ENCODE measurements at regions not wholly inside any gene's neighbourhood (a gene's known extent, or its start where the extent isn't known, plus 50 kb on each side); places are given as distances from the start of the nearest gene placed in this dataset.

GRCh38 chrX:100204534-100204933 is 205.5 kb downstream of the PCDH19 start:
- TF ChIP-seq ZNF33B (CRISPR knock-in tag; IDR thresholded peaks at IDR 0.05): no peak
- TF ChIP-seq ZNF138 (CRISPR knock-in tag; IDR thresholded peaks at IDR 0.05; ENCODE audit: low read depth): no peak
- TF ChIP-seq, protein P1, sequence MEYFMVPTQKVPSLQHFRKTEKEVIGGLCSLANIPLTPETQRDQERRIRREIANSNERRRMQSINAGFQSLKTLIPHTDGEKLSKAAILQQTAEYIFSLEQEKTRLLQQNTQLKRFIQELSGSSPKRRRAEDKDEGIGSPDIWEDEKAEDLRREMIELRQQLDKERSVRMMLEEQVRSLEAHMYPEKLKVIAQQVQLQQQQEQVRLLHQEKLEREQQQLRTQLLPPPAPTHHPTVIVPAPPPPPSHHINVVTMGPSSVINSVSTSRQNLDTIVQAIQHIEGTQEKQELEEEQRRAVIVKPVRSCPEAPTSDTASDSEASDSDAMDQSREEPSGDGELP (IDR thresholded peaks at IDR 0.05; ENCODE audit: borderline replicate concordance, low read depth): no peak
